HG03354 (cell line): ENCODE measurements at regions not wholly inside any gene's neighbourhood (a gene's known extent, or its start where the extent isn't known, plus 50 kb on each side); places are given as distances from the start of the nearest gene placed in this dataset.
"Not testable (repeated sequence)": the region's sequence is repeated elsewhere in the genome, so short reads cannot be mapped to it uniquely, and the experiment has no call there.

ENCODE experiments used
- ATAC-seq: cut with Tn5 transposase; IDR thresholded peaks from one replicate; pipeline ENCODE4 v1.9.1; 2021; ENCODE audit warnings: mild to moderate bottlenecking; ENCODE audit not compliant: unreplicated experiment, poor library complexity, severe bottlenecking

- not testable (repeated sequence) for ATAC-seq
Observed at GRCh38 chr14:34381304-34381703, 80.7 kb downstream of the SPTSSA start.

- no peak for ATAC-seq
Observed at GRCh38 chr14:34380471-34380845, 81.6 kb downstream of the SPTSSA start.

GRCh38 chr14:34379816-34380470, 82.1 kb downstream of the SPTSSA start:
- ATAC-seq, result no peak

- no peak for ATAC-seq
Observed at GRCh38 chr14:34376649-34377267, 85.3 kb downstream of the SPTSSA start.

GRCh38 chr14:34374998-34375740, 86.9 kb downstream of the SPTSSA start:
- no peak for ATAC-seq

GRCh38 chr14:34373191-34373590, 88.8 kb downstream of the SPTSSA start:
- ATAC-seq, result no peak

GRCh38 chr14:34372786-34373185, 89.3 kb downstream of the SPTSSA start:
- no peak for ATAC-seq

GRCh38 chr14:34369648-34370030, 92.4 kb downstream of the SPTSSA start:
- ATAC-seq, result no peak

GRCh38 chr14:34368971-34369647, 92.9 kb downstream of the SPTSSA start:
- ATAC-seq, result no peak

- no peak for ATAC-seq
Observed at GRCh38 chr14:34368115-34368970, 93.7 kb downstream of the SPTSSA start.

- no peak for ATAC-seq
Observed at GRCh38 chr14:34365309-34365915, 96.6 kb downstream of the SPTSSA start.

- no peak for ATAC-seq
Observed at GRCh38 chr14:34364201-34364600, 97.8 kb downstream of the SPTSSA start.

- ATAC-seq, result no peak
Observed at GRCh38 chr14:34363733-34364134, 98.3 kb downstream of the SPTSSA start.

GRCh38 chr14:34362641-34363251, 99.3 kb downstream of the SPTSSA start:
- ATAC-seq, result no peak

- ATAC-seq, result no peak
Observed at GRCh38 chr14:34361504-34362011, 100.5 kb downstream of the SPTSSA start.

GRCh38 chr14:34359420-34360117, 102.5 kb downstream of the SPTSSA start:
- ATAC-seq, result no peak

- no peak for ATAC-seq
Observed at GRCh38 chr14:34356264-34356654, 105.8 kb downstream of the SPTSSA start.
